Ovary (tissue), 3 donors: ENCODE measurements at regions not wholly inside any gene's neighbourhood (a gene's known extent, or its start where the extent isn't known, plus 50 kb on each side); places are given as distances from the start of the nearest gene placed in this dataset.

ENCODE experiments used
- EP300 ChIP-seq: sonication (generic); formaldehyde crosslinking; IDR thresholded peaks from one replicate; pipeline ENCODE4 v1.6.1; 2017; ENCODE audit warnings: antibody characterized with exemption
- TF ChIP-seq, protein P1 (sequence below), 3 donors: fragments of 450-650 bp in 2 of 3; fragments of 200-600 bp in 1 of 3; IDR thresholded peaks; one replicate each; pipeline versions ENCODE4 v1.5.1 to v1.8.0; 2016 to 2022; ENCODE audit warnings: antibody characterized with exemption in 3 of 3, mild to moderate bottlenecking in 1 of 3
- donor health status: DM: no; HTN: no; CAD: no.

DNA sequence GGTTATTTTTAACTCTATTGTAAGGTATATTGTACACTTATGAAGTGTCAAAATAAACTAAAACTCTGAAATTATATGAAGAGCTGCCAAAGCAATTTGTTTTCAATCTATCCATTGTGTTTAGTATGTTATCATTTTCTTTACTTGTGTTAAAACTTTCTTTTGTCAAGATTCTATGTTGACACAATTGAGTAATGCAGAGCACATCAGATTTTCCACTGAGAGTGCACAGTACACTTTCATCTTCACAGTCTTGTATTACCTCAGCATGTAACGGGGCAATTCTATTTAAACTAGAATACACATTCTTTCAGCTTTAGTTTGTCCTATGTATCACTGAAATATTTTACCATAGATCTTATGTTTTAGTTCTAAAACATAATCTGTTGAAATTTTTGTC, 304.4 kb upstream of the ZC3H15 start:
- TF ChIP-seq EP300, result no peak
- TF ChIP-seq, protein P1, sequence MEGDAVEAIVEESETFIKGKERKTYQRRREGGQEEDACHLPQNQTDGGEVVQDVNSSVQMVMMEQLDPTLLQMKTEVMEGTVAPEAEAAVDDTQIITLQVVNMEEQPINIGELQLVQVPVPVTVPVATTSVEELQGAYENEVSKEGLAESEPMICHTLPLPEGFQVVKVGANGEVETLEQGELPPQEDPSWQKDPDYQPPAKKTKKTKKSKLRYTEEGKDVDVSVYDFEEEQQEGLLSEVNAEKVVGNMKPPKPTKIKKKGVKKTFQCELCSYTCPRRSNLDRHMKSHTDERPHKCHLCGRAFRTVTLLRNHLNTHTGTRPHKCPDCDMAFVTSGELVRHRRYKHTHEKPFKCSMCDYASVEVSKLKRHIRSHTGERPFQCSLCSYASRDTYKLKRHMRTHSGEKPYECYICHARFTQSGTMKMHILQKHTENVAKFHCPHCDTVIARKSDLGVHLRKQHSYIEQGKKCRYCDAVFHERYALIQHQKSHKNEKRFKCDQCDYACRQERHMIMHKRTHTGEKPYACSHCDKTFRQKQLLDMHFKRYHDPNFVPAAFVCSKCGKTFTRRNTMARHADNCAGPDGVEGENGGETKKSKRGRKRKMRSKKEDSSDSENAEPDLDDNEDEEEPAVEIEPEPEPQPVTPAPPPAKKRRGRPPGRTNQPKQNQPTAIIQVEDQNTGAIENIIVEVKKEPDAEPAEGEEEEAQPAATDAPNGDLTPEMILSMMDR (IDR thresholded peaks at IDR 0.05), result no peak
